ENCODE measurements at regions not wholly inside any gene's neighbourhood (a gene's known extent, or its start where the extent isn't known, plus 50 kb on each side); places are given as distances from the start of the nearest gene placed in this dataset.
A peak's percentile ranks its signal among the peaks of the same experiment; 100 is the strongest.

DNA sequence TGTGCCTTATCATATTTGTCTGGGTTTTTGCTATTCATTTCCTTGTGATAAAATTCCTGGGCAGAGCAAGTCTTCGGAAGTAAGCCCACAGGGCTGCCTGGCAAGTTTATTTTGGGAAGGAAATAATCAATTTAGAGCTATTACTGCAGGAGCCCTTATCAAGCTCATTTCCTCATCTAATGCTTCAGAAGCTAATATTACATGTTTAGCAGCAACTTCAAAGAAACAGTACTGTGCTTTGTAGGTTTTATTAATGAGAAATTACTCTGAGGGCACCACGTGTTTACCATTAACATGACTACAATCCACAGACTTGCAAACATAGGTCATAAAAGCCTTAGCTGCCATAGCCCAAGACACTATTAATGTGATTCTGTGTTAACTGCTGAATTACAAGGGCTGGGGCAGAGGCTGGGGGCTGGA is 540.0 kb downstream of the SPRY1 start:
- POLR2A ChIA-PET: no interaction called here
- TF ChIP-seq GRHL2 (CRISPR knock-in tag; IDR thresholded peaks at IDR 0.05; ENCODE audit: insufficient replicate concordance, severe bottlenecking) (no peak), NR1H2 (CRISPR knock-in tag; IDR thresholded peaks at IDR 0.05) (no peak), SMAD3 (CRISPR knock-in tag; IDR thresholded peaks at IDR 0.05; ENCODE audit: borderline replicate concordance) (no peak)
- peaks cover 9% of the 10 kb centered on the region for H3K4me1 Mint-ChIP-seq
- H3K27ac Mint-ChIP-seq: no peak overlapping the region
- CTCF ChIA-PET: no interaction called here
- H3K9me3 Mint-ChIP-seq: no peaks in the 10 kb centered on the region
- DNase-seq (ENCODE audit: low spot score) (no peak), ATAC-seq (no peak)
- no peaks in the 10 kb centered on the region for H3K27me3 Mint-ChIP-seq (ENCODE audit: low read depth)
- H3K4me3 Mint-ChIP-seq: no peak overlapping the region
- no peaks in the 10 kb centered on the region for H3K36me3 Mint-ChIP-seq

GRCh38 chr4:123937581-123937980 is 541.0 kb downstream of the SPRY1 start:
- no peak for ATAC-seq
- DNase-seq (ENCODE audit: low spot score): no peak
- Mint-ChIP-seq H3K4me3 (no peak overlapping the region), H3K27me3 (ENCODE audit: low read depth) (no peaks in the 10 kb centered on the region), H3K36me3 (no peaks in the 10 kb centered on the region), H3K4me1 (peaks cover 9% of the 10 kb centered on the region), H3K9me3 (no peaks in the 10 kb centered on the region), H3K27ac (no peak overlapping the region; the same call in 1 of the 2 replicates)
- TF ChIP-seq CBFB (CRISPR knock-in tag; IDR thresholded peaks at IDR 0.05; ENCODE audit: low read depth): no peak
- POLR2A ChIA-PET: no interaction called here
- CTCF ChIA-PET: no interaction called here

DNA sequence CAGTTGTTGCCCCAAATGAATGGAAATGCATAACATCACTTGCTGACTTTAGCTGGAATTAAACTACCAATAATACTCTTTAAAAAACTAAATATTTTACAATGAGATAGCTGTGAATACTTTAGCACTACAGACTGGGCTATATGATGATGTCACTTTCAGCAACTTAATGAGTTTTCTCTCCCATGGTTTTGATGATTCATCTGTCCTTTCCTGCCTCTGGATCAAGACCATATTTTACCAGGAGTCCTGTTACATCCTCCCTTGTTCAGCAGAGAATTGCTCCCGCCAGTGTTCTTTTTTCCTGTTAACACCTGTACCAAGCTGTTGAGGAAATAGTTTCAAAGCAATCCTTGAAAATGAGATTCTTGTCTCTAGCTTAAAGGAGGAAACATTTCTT is 543.0 kb downstream of the SPRY1 start:
- ATAC-seq (no peak), DNase-seq (ENCODE audit: low spot score) (no peak)
- H3K4me3 Mint-ChIP-seq: no peak overlapping the region
- ChIA-PET CTCF (no interaction called here), POLR2A (no interaction called here)
- H3K4me1 Mint-ChIP-seq: peaks cover 9% of the 10 kb centered on the region
- H3K36me3 Mint-ChIP-seq: no peaks in the 10 kb centered on the region
- H3K27me3 Mint-ChIP-seq (ENCODE audit: low read depth): no peaks in the 10 kb centered on the region
- peak overlapping the region; percentile 15; the same call in 1 of the 2 replicates for H3K27ac Mint-ChIP-seq
- H3K9me3 Mint-ChIP-seq: no peaks in the 10 kb centered on the region
- no peak for TF ChIP-seq JAZF1 (CRISPR knock-in tag; IDR thresholded peaks at IDR 0.05)
- TF ChIP-seq, protein P1, sequence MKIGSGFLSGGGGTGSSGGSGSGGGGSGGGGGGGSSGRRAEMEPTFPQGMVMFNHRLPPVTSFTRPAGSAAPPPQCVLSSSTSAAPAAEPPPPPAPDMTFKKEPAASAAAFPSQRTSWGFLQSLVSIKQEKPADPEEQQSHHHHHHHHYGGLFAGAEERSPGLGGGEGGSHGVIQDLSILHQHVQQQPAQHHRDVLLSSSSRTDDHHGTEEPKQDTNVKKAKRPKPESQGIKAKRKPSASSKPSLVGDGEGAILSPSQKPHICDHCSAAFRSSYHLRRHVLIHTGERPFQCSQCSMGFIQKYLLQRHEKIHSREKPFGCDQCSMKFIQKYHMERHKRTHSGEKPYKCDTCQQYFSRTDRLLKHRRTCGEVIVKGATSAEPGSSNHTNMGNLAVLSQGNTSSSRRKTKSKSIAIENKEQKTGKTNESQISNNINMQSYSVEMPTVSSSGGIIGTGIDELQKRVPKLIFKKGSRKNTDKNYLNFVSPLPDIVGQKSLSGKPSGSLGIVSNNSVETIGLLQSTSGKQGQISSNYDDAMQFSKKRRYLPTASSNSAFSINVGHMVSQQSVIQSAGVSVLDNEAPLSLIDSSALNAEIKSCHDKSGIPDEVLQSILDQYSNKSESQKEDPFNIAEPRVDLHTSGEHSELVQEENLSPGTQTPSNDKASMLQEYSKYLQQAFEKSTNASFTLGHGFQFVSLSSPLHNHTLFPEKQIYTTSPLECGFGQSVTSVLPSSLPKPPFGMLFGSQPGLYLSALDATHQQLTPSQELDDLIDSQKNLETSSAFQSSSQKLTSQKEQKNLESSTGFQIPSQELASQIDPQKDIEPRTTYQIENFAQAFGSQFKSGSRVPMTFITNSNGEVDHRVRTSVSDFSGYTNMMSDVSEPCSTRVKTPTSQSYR (CRISPR knock-in tag; IDR thresholded peaks at IDR 0.05): no peak
- no peak for TF ChIP-seq ESRRA (CRISPR knock-in tag; IDR thresholded peaks at IDR 0.05; ENCODE audit: borderline replicate concordance)
- TF ChIP-seq ZNF532 (CRISPR knock-in tag; IDR thresholded peaks at IDR 0.05; ENCODE audit: borderline replicate concordance): no peak
- TF ChIP-seq IRF1 (CRISPR knock-in tag; IDR thresholded peaks at IDR 0.05): no peak
- TF ChIP-seq ZNF671 (CRISPR knock-in tag; IDR thresholded peaks at IDR 0.05): no peak
- TF ChIP-seq FOXK1 (CRISPR knock-in tag; IDR thresholded peaks at IDR 0.05): no peak
- no peak for TF ChIP-seq SOX15 (CRISPR knock-in tag; IDR thresholded peaks at IDR 0.05)
- TF ChIP-seq RORB (CRISPR knock-in tag; IDR thresholded peaks at IDR 0.05): no peak
- no peak for TF ChIP-seq ZNF138 (CRISPR knock-in tag; conservative IDR thresholded peaks at IDR 0.05)
- TF ChIP-seq SP1 (CRISPR knock-in tag; conservative IDR thresholded peaks at IDR 0.05): no peak
- TF ChIP-seq NR3C1 (CRISPR knock-in tag; conservative IDR thresholded peaks at IDR 0.05; ENCODE audit: low read depth): no peak
- no peak for TF ChIP-seq FOXJ3 (CRISPR knock-in tag; IDR thresholded peaks at IDR 0.05; ENCODE audit: borderline replicate concordance)
- TF ChIP-seq SMAD4 (CRISPR knock-in tag; IDR thresholded peaks at IDR 0.05): no peak
- no peak for TF ChIP-seq SMAD3 (CRISPR knock-in tag; IDR thresholded peaks at IDR 0.05; ENCODE audit: borderline replicate concordance)
- no peak for TF ChIP-seq CREB1 (CRISPR knock-in tag; IDR thresholded peaks at IDR 0.05)
- TF ChIP-seq TCF7 (CRISPR knock-in tag; IDR thresholded peaks at IDR 0.05; ENCODE audit: low read depth): no peak
- TF ChIP-seq ATF6 (CRISPR knock-in tag; IDR thresholded peaks at IDR 0.05): no peak
- no peak for TF ChIP-seq TEAD1 (CRISPR knock-in tag; IDR thresholded peaks at IDR 0.05)

All from WTC11 (cell line).